ENCODE measurements at regions not wholly inside any gene's neighbourhood (a gene's known extent, or its start where the extent isn't known, plus 50 kb on each side); places are given as distances from the start of the nearest gene placed in this dataset.

- H3K27ac ChIP-seq = no peak overlapping the region
- H3K9me3 ChIP-seq = no peaks in the 10 kb centered on the region
- intact Hi-C loops (cut with DNase I) = no loop called here
- H3K4me3 ChIP-seq = no peak overlapping the region
- H3K36me3 ChIP-seq = no peaks in the 10 kb centered on the region
- H3K27me3 ChIP-seq (replicated peaks; ENCODE audit: insufficient read depth) = no peaks in the 10 kb centered on the region
- TF ChIP-seq POLR2AphosphoS5 (IDR thresholded peaks at IDR 0.05) (no peak), POLR2A (IDR thresholded peaks at IDR 0.05) (no peak)
- TF ChIP-seq, protein P1, sequence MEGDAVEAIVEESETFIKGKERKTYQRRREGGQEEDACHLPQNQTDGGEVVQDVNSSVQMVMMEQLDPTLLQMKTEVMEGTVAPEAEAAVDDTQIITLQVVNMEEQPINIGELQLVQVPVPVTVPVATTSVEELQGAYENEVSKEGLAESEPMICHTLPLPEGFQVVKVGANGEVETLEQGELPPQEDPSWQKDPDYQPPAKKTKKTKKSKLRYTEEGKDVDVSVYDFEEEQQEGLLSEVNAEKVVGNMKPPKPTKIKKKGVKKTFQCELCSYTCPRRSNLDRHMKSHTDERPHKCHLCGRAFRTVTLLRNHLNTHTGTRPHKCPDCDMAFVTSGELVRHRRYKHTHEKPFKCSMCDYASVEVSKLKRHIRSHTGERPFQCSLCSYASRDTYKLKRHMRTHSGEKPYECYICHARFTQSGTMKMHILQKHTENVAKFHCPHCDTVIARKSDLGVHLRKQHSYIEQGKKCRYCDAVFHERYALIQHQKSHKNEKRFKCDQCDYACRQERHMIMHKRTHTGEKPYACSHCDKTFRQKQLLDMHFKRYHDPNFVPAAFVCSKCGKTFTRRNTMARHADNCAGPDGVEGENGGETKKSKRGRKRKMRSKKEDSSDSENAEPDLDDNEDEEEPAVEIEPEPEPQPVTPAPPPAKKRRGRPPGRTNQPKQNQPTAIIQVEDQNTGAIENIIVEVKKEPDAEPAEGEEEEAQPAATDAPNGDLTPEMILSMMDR (IDR thresholded peaks at IDR 0.05) = no peak
- DNase-seq (ENCODE audit: low spot score) = no peak
- H3K4me1 ChIP-seq (replicated peaks) = no peaks in the 10 kb centered on the region
- 87% methylated on average over 8 of the region's 8 CpGs for WGBS
Measured at GRCh38 chr14:101332281-101332680, 229.0 kb upstream of the DIO3 start.

DNA sequence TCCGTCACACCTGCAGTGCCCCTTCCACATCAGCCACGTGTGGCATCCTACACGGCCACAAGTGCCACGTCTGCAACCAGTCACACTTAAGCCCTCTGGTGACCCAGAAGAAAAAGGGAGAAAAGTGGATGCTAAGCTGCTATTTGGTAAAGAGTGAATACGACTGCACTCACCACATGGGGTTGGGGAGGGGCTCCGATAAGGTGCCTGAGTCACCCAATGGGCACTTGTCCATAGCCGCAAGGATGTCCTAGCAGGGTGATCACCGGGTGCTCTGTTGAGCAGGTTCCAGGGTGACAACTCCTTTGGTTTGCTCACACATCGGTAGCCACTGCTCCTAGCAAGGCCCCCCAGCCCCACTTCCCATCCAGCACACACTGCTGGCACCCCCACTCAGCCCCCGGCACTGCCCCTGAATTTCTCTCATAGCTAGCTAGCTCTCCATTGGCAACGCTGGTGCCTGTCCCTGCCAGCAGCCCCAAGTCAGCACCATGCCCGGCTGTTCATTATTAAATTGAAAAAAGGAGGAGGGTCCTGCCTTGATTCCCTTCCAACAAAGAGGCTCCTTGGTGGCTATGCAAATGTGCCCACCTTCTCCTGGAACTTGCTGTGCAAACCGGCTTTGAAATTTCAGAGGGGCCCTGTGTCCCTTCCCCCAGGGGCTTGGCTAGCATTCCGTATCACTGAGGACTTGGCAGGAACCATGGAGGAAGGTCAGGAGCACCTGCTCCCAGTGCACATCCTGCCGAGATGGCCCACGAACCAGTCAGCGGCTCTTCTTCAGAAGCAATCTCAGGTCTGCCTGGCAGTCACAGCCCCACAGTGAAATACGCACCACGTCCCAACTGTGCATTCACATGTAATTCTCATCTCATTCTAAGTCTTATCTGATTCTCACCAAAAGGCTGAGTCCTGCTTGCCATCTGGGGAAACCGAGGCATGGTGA, 227.7 kb upstream of the DIO3 start:
- H3K9me3 ChIP-seq = no peaks in the 10 kb centered on the region
- no peaks in the 10 kb centered on the region for H3K4me1 ChIP-seq (replicated peaks)
- TF ChIP-seq POLR2AphosphoS5 (IDR thresholded peaks at IDR 0.05) (no peak), POLR2A (IDR thresholded peaks at IDR 0.05) (no peak)
- TF ChIP-seq, protein P1 (IDR thresholded peaks at IDR 0.05) = no peak
- intact Hi-C loops (cut with DNase I) = no loop called here
- H3K27ac ChIP-seq = no peak overlapping the region
- H3K4me3 ChIP-seq = no peak overlapping the region
- WGBS = 86% methylated on average over 20 of the region's 20 CpGs
- DNase-seq (ENCODE audit: low spot score) = no peak
- H3K27me3 ChIP-seq (replicated peaks; ENCODE audit: insufficient read depth) = no peaks in the 10 kb centered on the region
- H3K36me3 ChIP-seq = no peaks in the 10 kb centered on the region

DNA sequence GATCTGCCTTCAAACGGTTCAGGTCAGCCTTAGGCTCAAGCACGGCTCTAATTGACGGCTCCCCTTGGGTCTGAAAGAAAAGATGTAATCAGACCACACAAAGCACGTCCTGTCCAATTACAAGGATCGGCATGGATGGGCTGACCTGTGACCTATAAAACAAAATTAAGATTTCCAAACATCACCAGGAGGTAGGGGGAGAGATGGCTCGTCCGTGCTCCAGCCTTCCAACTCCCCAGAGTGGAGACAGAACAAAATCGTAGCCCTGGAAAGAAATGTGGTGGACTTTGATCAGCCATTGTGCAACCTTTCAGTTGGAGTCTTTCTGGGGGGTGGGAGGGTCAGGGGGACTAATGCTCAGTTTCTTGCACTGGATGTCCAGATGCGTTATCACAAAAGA, 226.6 kb upstream of the DIO3 start:
- Histone ChIP-seq H3K27ac (no peak overlapping the region), H3K27me3 (replicated peaks; ENCODE audit: insufficient read depth) (no peaks in the 10 kb centered on the region), H3K36me3 (no peaks in the 10 kb centered on the region), H3K4me1 (replicated peaks) (no peaks in the 10 kb centered on the region), H3K4me3 (no peak overlapping the region), H3K9me3 (no peaks in the 10 kb centered on the region)
- DNase-seq (ENCODE audit: low spot score) = no peak
- intact Hi-C loops (cut with DNase I) = no loop called here
- TF ChIP-seq POLR2AphosphoS5 (IDR thresholded peaks at IDR 0.05) (no peak), POLR2A (IDR thresholded peaks at IDR 0.05) (no peak)
- TF ChIP-seq, protein P1 (IDR thresholded peaks at IDR 0.05) = no peak
- WGBS = 83% methylated on average over 9 of the region's 9 CpGs

GRCh38 chr14:101335061-101335661, 226.1 kb upstream of the DIO3 start:
- Histone ChIP-seq H3K9me3 (no peaks in the 10 kb centered on the region), H3K36me3 (no peaks in the 10 kb centered on the region), H3K27ac (no peak overlapping the region), H3K27me3 (replicated peaks; ENCODE audit: insufficient read depth) (no peaks in the 10 kb centered on the region), H3K4me1 (replicated peaks) (no peaks in the 10 kb centered on the region), H3K4me3 (no peak overlapping the region)
- TF ChIP-seq POLR2AphosphoS5 (IDR thresholded peaks at IDR 0.05) = peak; percentile 38
- TF ChIP-seq POLR2A (IDR thresholded peaks at IDR 0.05) = no peak
- 37% methylated on average over 13 of the region's 13 CpGs for WGBS
- intact Hi-C loops (cut with DNase I) = no loop called here
- peak; percentile 25 for DNase-seq (ENCODE audit: low spot score)

DNA sequence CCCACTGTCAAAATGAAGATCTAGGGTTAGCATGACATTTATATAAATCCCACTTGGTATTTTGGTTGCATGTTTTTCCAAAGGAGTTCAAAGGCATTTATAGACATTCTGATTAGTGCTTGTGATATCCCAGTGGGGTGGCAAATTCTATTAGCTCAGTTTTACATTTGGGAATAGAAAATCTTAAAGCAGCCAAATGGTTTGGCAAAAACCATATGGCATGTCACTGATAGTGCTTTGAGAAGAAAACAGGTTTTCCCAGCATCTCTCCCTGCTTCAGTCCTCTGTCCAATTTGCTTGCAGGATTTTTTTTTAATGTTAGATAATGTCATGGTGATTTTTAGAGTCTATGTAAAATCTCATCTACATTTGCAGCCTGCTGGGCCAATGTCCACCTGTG, 225.1 kb upstream of the DIO3 start:
- H3K4me1 ChIP-seq (replicated peaks) = no peaks in the 10 kb centered on the region
- no peaks in the 10 kb centered on the region for H3K36me3 ChIP-seq
- TF ChIP-seq POLR2A (IDR thresholded peaks at IDR 0.05) = no peak
- TF ChIP-seq, protein P1 (IDR thresholded peaks at IDR 0.05) = no peak
- no peak for TF ChIP-seq POLR2AphosphoS5 (IDR thresholded peaks at IDR 0.05)
- DNase-seq (ENCODE audit: low spot score) = no peak
- no peak overlapping the region for H3K27ac ChIP-seq
- no peaks in the 10 kb centered on the region for H3K9me3 ChIP-seq
- no peaks in the 10 kb centered on the region for H3K27me3 ChIP-seq (replicated peaks; ENCODE audit: insufficient read depth)
- intact Hi-C loops (cut with DNase I) = no loop called here
- H3K4me3 ChIP-seq = no peak overlapping the region

Data from prostate gland (tissue), 2 donors.